NCI-H1417 treated with DMSO at 0.1 percent for 48 hours (cell line): ENCODE measurements at regions not wholly inside any gene's neighbourhood (a gene's known extent, or its start where the extent isn't known, plus 50 kb on each side); places are given as distances from the start of the nearest gene placed in this dataset.

Experiments used
- DNase-seq: peaks from one replicate; lab custom pipeline; 2025; lab: John Stamatoyannopoulos, UW

DNA sequence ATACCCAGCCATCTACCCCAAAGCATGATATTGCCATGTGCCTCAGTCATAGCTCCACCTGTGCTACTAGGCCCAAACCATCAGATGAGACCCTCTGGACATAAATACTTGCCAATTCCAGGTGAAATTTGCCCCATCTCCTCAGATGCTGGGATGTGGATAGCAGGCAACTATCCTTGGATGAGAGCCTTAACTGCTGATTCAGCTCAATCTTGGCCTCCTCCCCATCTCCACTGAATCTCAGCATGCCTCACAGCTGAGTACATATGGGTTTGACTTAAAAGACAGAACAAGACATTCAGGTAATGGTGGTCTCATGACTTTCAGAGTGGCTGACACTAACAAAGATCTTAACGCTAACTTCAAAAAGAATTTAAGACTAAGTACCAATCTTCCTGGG lies 50.8 kb upstream of the KLHL13 start:
- no peak for DNase-seq

DNA sequence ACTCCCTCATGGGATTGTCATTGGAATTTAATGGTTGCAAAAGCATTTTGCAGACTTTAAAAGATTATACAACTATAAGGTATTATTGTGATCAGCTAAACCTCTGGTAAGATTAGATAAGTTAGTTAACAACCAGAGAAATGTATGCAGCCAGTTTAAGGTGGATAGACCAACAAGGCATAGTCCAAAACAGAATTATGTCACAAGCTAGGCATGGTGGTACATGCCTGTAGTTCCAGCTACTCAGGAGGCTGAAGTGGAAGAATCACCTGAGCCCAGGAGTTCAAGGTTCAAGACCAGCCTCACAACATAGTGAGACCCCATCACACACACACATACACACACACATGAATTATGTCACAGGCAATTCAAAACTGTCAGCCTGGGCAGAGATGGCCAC lies 54.7 kb upstream of the KLHL13 start:
- no peak for DNase-seq

DNA sequence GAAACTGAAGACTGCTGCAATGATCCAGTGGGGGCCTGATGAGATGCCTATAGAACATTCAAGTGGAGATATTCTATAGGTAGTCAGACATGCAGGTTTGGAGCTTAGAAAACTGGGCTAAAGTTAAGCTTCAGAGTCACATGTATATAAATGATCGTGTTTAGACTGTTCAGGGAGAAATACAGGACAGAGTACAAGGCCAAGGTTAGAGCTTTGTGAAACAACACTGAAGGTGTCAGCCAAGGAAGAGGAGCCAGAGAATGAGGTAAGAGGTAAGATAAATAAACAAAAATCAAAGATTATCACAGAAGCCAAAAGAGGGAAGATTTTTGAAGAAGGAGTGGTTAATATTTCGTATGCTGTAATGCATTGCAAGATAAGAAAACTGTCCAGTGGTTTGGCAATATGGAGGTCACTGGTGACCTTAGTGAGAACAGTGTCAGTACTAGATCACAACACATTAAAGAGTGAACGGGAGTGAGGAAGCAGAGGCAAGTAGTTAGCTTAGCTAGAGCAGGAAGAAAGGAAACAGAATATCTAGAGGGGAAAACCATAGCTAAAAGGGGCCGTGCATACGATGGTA lies 58.0 kb upstream of the KLHL13 start:
- no peak for DNase-seq

- DNase-seq: no peak
Measured at GRCh38 chrX:118177708-118178107, 61.1 kb upstream of the KLHL13 start.

DNA sequence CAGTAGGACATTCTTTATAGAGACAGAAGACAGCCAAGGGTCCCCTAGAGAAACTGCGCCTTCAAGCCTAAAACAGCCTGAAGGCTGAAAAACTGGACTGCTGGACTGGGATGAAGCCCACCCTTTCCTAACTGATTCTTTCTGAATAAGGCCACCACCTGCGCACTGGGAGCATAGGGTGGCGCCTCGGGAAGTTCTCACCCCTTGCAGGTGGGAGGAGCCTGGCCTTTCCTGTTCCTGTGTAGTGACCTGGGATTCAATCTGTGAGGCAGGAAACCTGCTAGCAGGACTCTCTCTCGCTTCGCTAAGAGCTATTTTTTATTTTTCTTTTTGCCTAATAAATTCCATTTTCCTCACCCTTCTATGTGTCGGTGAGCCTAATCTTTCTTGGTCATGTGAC lies 61.8 kb upstream of the KLHL13 start:
- DNase-seq: no peak

- no peak for DNase-seq
Measured at GRCh38 chrX:118179161-118179560, 62.6 kb upstream of the KLHL13 start.

DNA sequence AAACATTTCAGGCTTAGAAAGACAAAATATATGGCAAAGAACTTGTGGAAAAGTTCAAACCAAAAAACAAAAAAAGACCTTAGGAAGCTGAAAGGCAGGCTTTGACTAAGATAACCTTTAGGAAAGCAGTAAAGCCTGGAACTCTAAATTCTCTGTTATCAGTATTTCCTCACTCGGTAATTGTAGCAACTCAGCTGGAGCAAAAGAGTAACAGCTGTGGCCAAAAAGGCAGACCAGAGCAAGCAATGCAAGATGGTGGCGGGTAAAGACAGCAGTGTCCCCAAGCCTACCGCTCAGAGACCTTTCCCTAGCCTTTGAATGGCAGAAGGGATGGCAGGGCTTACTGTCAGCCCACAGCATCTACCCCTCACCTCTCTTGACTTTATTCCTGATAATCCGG lies 63.1 kb upstream of the KLHL13 start:
- no peak for DNase-seq

DNA sequence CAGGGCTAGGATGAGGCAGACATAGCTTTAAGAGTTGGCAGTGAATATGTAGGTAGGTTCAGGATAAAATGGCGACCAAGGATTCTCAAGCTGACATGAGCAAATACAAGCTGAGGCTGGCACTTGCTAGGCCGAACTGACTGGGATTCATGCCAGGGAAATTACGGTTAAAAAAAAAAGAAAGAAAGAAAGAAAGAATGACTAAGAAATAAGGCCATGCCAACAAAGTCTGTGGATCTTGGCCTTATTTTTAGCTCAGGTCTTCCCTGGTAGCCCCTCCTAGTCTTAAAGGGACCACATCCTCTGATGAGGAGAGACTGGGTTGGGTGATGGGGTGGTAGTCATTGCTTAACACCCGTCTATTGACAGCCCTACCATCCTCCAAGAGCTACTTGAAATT lies 64.4 kb upstream of the KLHL13 start:
- DNase-seq: no peak

DNA sequence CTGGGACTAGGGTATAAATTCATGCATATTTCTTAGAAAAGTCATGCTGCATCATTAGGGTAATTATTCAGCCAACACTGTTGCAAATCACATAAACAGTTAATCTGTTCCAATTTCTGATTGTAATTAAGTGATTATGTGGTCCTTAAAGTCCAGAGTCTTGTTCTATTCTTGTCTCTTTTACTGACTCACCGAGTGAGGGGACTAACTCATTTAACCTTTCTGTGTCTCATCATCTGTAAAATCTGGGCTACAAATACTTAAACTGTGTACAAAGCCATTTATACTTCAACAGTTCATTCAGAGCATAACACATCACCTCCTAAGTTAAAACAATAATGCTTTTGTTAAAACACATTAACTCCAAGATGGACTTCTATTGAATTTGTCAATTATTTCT lies 65.4 kb upstream of the KLHL13 start:
- no peak for DNase-seq

GRCh38 chrX:118182681-118183080 lies 66.1 kb upstream of the KLHL13 start:
- DNase-seq: no peak

GRCh38 chrX:118183606-118184005 lies 67.0 kb upstream of the KLHL13 start:
- no peak for DNase-seq

- DNase-seq: no peak
Measured at GRCh38 chrX:118187100-118187499, 70.5 kb upstream of the KLHL13 start.

- no peak for DNase-seq
Measured at GRCh38 chrX:118189000-118189399, 72.4 kb upstream of the KLHL13 start.

DNA sequence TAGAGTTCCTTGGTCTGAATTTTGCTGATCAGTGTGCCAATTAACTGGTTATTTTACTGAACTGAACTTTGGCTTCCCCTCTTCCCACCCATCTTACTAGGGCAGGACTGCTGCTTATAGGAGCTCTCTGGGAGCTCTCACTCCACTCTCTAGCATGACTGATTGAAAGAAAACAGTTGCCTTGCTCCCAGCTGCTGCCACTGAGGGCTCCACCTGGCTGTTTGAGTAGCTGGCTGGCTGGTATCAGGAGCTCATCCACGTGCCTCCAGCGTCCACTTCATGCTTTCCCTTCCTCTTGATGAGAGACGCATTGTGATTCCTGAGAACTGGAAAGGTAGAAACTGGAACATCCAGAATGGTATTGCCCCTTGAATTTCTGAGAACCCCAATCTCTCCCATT lies 73.0 kb upstream of the KLHL13 start:
- no peak for DNase-seq

GRCh38 chrX:118197730-118198129 lies 81.1 kb upstream of the KLHL13 start:
- no peak for DNase-seq

- no peak for DNase-seq
Measured at GRCh38 chrX:118198577-118198976, 82.0 kb upstream of the KLHL13 start.

- no peak for DNase-seq
Measured at GRCh38 chrX:118199997-118200396, 83.4 kb upstream of the KLHL13 start.

GRCh38 chrX:118205421-118206395 lies 89.1 kb upstream of the KLHL13 start:
- no peak for DNase-seq

- no peak for DNase-seq
Measured at GRCh38 chrX:118207831-118208453, 91.3 kb upstream of the KLHL13 start.

DNA sequence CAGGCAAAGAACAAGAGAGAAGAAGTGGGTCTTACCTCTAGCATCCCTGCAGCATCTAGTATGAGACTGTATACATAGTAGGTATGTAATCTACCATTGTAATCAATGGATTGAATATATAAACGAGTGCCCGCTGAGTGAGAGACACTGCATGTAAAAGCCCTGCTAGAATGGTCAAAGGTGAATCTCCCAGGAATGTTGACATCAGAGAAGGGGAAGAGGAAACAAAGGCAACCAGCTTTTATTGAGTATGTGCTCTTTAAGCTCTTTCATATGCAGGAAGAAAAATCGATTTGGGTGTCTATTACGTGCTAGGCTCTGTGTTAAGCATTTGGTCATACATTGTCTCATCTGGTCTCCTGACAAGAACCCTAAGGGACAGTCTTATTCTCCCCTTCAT lies 91.9 kb upstream of the KLHL13 start:
- no peak for DNase-seq

DNA sequence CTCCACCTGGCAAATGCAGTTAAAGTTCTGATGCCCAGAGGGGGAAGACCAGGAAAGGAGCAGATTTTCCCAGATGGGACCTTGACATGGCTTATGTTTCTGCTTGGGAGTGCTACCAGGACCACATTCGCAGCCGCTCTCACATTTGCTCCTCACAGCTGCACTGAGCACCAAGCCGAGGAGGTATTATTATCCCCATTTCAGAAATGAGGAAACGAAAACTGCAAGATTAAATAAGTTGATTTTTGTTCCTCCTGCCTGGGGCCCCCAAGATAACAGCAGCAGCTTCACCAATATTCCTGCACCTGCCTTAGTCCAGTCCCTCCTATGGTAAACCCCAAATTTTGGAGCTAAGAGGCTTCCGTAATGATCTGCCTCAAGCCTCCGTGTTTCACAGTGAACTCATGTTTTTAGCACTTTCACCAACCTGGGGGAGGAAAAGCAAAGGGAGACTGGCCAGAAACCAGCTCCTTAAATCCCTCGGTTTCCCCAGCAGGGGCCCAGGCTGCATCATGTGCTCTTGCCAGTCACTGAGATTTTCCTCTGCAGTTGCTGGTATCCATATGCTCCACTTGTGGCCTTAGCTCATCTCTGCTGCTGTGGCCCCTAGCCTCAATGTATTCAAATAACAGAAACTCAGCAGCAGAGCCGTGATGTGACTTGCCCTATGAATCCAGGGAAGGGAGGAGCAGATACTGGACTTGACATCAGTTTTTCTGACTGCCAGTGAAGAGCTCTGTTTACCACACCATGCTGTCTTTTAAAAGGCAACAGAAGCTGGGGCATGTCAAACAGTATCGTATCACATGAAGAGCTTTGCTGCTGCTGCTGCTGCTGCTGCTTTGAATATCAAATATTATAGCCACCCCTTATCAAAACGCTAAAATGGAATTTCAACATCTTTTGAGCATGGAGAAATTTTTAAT lies 95.5 kb upstream of the KLHL13 start:
- DNase-seq: no peak

GRCh38 chrX:118212817-118213183 lies 96.2 kb upstream of the KLHL13 start:
- no peak for DNase-seq
